Vagina (tissue), 2 donors: ENCODE measurements at regions not wholly inside any gene's neighbourhood (a gene's known extent, or its start where the extent isn't known, plus 50 kb on each side); places are given as distances from the start of the nearest gene placed in this dataset.

Experiments used
- DNase-seq, 2 donors: peaks; one replicate each; pipeline ENCODE4 v3.0.0-alpha.2; 2017; ENCODE audit errors: extremely low spot score in 2 of 2
- H3K27ac ChIP-seq: fragments of 200-600 bp; sonication (generic); one replicate; pipeline ENCODE4 v1.5.1; 2019
- H3K27me3 ChIP-seq: fragments of 200-600 bp; sonication (generic); one replicate; pipeline ENCODE4 v1.5.1; 2019
- H3K36me3 ChIP-seq, 2 donors: fragments of 200-600 bp; sonication (generic); one replicate each; pipeline ENCODE4 v1.5.1; 2017 to 2019
- H3K4me1 ChIP-seq: fragments of 200-600 bp; sonication (generic); one replicate; pipeline ENCODE4 v1.5.1; 2019
- H3K4me3 ChIP-seq, 2 donors: fragments of 200-600 bp; sonication (generic); 1 replicate in 1 of 2; 2 replicates in 1 of 2; pipeline ENCODE4 v1.5.1; 2016 to 2019
- H3K9me3 ChIP-seq: fragments of 200-600 bp; sonication (generic); one replicate; pipeline ENCODE4 v1.5.1; 2019
- CTCF ChIP-seq, 3 experiments: fragments of 450-650 bp in 2 of 3; fragments of 200-600 bp in 1 of 3; sonication (generic) in 1 of 3; IDR thresholded peaks; one replicate each; pipeline ENCODE4 v1.5.1; 2017 to 2019; ENCODE audit warnings: antibody characterized with exemption in 3 of 3, mild to moderate bottlenecking in 2 of 3, moderate library complexity in 2 of 3
- POLR2A ChIP-seq, 2 donors: fragments of 450-650 bp; IDR thresholded peaks; one replicate each; pipeline ENCODE4 v1.6.1; 2017; ENCODE audit warnings: antibody characterized with exemption in 2 of 2, mild to moderate bottlenecking in 2 of 2, moderate library complexity in 2 of 2
- POLR2AphosphoS5 ChIP-seq, 2 donors: sonication (generic); formaldehyde crosslinking; IDR thresholded peaks; one replicate each; pipeline ENCODE4 v1.9.0; 2017; ENCODE audit warnings: antibody characterized with exemption in 2 of 2, mild to moderate bottlenecking in 2 of 2, low read depth in 1 of 2; ENCODE audit not compliant: insufficient read depth in 1 of 2
- intact Hi-C: fragments of 100-400 bp; cut with DNase I; formaldehyde crosslinking; loops from one replicate; pipeline ENCODE4 v1.15.1; 2023

GRCh38 chr22:49150801-49151221 lies 676.9 kb downstream of the BRD1 start:
- H3K27me3 ChIP-seq: no peaks in the 10 kb centered on the region
- no peak overlapping the region for H3K4me3 ChIP-seq
- no peak for DNase-seq
- no peaks in the 10 kb centered on the region for H3K36me3 ChIP-seq
- H3K9me3 ChIP-seq: no peaks in the 10 kb centered on the region
- TF ChIP-seq POLR2AphosphoS5 (IDR thresholded peaks at IDR 0.05; ENCODE audit: insufficient read depth in 1 of 2, low read depth in 1 of 2) (no peak), POLR2A (IDR thresholded peaks at IDR 0.05) (no peak), CTCF (IDR thresholded peaks at IDR 0.05) (no peak)
- H3K4me1 ChIP-seq: no peaks in the 10 kb centered on the region
- intact Hi-C loops: no loop called here
- no peak overlapping the region for H3K27ac ChIP-seq

- H3K27me3 ChIP-seq: no peaks in the 10 kb centered on the region
- intact Hi-C loops: no loop called here
- TF ChIP-seq POLR2AphosphoS5 (IDR thresholded peaks at IDR 0.05; ENCODE audit: insufficient read depth in 1 of 2, low read depth in 1 of 2) (no peak), CTCF (IDR thresholded peaks at IDR 0.05) (no peak), POLR2A (IDR thresholded peaks at IDR 0.05) (no peak)
- peak in 1 of 2 donors; percentile 93 for DNase-seq
- no peaks in the 10 kb centered on the region for H3K9me3 ChIP-seq
- H3K27ac ChIP-seq: no peak overlapping the region
- no peaks in the 10 kb centered on the region for H3K36me3 ChIP-seq
- no peak overlapping the region for H3K4me3 ChIP-seq
- H3K4me1 ChIP-seq: no peaks in the 10 kb centered on the region
These were observed 677.7 kb downstream of the BRD1 start for GRCh38 chr22:49149721-49150608.

DNA sequence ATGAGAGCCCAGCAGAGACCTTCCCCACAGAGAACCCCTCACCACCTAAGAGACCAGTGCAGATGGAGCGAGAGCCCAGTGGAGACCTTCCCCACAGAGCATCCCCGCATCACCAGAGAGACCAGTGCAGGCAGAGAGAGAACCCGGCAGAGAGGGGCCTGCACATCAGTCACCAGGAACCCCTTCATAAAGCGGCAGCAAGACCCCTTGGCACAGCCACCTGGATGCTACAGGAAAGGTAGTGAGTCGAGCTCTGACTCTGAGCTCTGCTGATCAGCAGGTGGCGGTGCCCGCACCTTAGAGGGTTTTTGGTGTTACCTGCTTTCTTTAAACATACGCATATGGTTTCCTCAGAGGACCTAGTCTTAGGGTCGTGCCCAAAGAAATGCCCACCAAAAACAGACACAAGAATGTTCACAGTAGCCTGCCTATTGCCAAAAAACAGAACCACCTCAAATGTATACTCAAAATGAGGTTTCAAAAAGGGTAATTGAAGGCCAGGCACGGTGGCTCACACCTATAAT lies 678.7 kb downstream of the BRD1 start:
- Histone ChIP-seq H3K27ac (no peak overlapping the region), H3K36me3 (no peaks in the 10 kb centered on the region), H3K4me1 (no peaks in the 10 kb centered on the region), H3K27me3 (no peaks in the 10 kb centered on the region), H3K9me3 (no peaks in the 10 kb centered on the region), H3K4me3 (no peak overlapping the region)
- TF ChIP-seq POLR2AphosphoS5 (IDR thresholded peaks at IDR 0.05; ENCODE audit: insufficient read depth in 1 of 2, low read depth in 1 of 2) (no peak), POLR2A (IDR thresholded peaks at IDR 0.05) (no peak), CTCF (IDR thresholded peaks at IDR 0.05) (no peak)
- DNase-seq: no peak
- intact Hi-C loops: no loop called here

DNA sequence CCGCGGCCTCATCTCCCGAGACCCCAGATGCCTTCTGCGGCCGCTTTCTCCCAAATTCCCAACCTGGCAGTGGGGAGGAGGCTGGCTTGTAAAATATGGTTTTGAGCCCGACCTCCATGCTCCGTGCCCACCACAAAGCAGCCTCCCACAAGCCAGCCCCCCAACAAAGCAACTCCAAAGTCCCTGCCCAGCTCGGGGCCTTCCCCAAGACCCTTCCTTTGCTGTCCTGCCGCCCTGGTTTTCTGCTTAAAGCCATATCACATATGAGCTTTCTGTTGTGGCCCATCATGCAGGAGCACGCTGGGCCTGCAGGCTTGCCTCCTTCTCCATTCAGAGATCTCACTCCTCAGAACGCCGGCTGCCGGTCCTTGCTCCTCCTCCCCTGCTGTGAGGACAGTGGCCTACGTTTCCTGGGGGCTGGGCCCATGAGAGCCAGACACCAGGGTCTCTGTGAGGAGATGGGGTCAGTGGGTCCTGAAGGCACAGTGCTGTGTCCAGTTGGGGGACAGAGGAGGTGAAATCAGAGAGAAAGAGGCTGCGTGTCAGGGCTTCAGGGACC lies 680.0 kb downstream of the BRD1 start:
- TF ChIP-seq CTCF (IDR thresholded peaks at IDR 0.05) (no peak), POLR2AphosphoS5 (IDR thresholded peaks at IDR 0.05; ENCODE audit: insufficient read depth in 1 of 2, low read depth in 1 of 2) (no peak), POLR2A (IDR thresholded peaks at IDR 0.05) (no peak)
- Histone ChIP-seq H3K36me3 (no peaks in the 10 kb centered on the region), H3K27me3 (no peaks in the 10 kb centered on the region), H3K27ac (no peak overlapping the region), H3K9me3 (no peaks in the 10 kb centered on the region), H3K4me3 (no peak overlapping the region), H3K4me1 (no peaks in the 10 kb centered on the region)
- intact Hi-C loops: no loop called here
- DNase-seq: no peak

GRCh38 chr22:49147171-49147570 lies 680.5 kb downstream of the BRD1 start:
- DNase-seq: no peak
- TF ChIP-seq CTCF (IDR thresholded peaks at IDR 0.05) (no peak), POLR2A (IDR thresholded peaks at IDR 0.05) (no peak), POLR2AphosphoS5 (IDR thresholded peaks at IDR 0.05; ENCODE audit: insufficient read depth in 1 of 2, low read depth in 1 of 2) (no peak)
- no peaks in the 10 kb centered on the region for H3K27me3 ChIP-seq
- H3K36me3 ChIP-seq: no peaks in the 10 kb centered on the region
- no peak overlapping the region for H3K4me3 ChIP-seq
- H3K27ac ChIP-seq: no peak overlapping the region
- no peaks in the 10 kb centered on the region for H3K4me1 ChIP-seq
- H3K9me3 ChIP-seq: no peaks in the 10 kb centered on the region
- intact Hi-C loops: no loop called here
